GM12874 (cell line): ENCODE measurements at regions not wholly inside any gene's neighbourhood (a gene's known extent, or its start where the extent isn't known, plus 50 kb on each side); places are given as distances from the start of the nearest gene placed in this dataset.

Experiments
- TF ChIP-seq, protein P1 (sequence below): IDR thresholded peaks from 2 replicates; pipeline ENCODE4 v1.5.1; 2011; ENCODE audit warnings: low read depth, mild to moderate bottlenecking, control low read depth, low read length, moderate library complexity; ENCODE audit not compliant: insufficient read depth

DNA sequence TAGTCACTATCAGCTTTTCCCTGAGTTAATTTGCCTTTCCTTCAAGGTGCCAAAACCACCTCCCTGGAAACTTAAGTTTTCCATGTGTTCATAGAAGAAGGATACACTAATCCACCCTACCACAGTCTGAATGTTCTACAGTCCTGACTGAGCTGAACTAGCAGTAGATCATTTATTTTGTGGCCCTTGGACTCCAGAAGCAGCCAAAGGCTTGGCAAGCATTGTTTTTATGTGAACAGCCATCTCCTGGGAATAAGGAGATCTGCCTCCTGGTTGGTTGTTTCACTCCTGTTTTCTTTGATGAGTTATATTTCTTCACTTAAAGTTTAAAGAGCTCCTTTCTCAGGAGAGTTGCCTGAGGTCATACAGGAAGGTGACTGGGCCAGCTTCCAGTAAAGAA is 634.6 kb upstream of the SOX9 start:
- TF ChIP-seq, protein P1, sequence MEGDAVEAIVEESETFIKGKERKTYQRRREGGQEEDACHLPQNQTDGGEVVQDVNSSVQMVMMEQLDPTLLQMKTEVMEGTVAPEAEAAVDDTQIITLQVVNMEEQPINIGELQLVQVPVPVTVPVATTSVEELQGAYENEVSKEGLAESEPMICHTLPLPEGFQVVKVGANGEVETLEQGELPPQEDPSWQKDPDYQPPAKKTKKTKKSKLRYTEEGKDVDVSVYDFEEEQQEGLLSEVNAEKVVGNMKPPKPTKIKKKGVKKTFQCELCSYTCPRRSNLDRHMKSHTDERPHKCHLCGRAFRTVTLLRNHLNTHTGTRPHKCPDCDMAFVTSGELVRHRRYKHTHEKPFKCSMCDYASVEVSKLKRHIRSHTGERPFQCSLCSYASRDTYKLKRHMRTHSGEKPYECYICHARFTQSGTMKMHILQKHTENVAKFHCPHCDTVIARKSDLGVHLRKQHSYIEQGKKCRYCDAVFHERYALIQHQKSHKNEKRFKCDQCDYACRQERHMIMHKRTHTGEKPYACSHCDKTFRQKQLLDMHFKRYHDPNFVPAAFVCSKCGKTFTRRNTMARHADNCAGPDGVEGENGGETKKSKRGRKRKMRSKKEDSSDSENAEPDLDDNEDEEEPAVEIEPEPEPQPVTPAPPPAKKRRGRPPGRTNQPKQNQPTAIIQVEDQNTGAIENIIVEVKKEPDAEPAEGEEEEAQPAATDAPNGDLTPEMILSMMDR, result no peak

DNA sequence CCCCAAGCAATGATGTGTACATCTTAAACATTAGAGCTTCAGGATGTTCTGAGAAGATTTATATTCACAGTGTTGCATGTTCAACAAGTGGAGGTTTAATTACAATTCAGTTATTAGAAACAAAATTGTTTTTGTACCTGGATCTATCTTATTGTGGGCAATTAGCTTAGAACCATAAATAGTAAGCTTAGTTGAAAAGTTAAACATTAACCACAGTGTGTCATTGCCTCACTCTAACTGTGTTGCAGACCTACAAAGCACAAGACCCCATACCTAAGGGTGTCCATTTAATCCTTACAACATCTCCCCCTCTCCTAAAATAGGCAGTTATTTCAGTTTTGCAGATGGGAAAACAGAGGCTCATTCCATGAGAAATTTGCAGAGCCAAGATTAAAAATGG is 632.0 kb upstream of the SOX9 start:
- TF ChIP-seq, protein P1, result no peak

DNA sequence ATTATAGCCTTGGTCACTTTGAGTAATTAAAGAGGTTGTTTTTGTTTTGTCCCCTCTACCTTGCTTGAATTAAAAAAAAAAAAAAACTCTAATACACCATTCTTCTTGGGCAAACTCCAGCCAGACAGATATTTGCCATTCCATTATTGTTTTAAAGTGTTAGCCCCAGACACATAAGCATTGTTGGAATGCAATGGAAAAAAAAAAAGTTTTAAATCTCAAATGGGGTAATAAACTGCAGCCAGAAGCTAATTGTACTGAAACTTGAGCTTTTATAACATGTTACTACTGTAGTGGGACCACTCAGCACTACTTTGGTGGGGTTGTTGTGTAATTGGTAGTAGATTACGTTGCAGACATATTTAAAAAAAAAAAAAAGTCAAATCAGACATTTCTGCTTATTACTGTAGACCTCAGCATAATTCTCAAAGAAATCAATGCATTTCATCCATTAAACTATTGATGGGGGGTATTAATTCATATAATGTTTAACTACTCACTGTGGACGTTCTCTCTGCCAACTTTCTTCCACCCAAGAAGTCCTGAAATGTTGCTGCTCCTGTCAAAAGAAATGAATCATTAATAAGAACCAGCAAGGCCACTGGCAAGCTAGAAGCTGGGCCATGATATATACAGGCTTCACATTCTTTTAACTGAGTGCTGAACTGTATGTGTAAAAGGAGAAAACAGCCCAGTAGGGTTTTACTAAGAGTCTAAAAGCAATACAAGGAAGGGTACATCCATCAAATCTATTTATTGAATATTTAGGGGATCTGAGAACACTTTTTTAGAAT is 626.6 kb upstream of the SOX9 start:
- TF ChIP-seq, protein P1, result no peak

DNA sequence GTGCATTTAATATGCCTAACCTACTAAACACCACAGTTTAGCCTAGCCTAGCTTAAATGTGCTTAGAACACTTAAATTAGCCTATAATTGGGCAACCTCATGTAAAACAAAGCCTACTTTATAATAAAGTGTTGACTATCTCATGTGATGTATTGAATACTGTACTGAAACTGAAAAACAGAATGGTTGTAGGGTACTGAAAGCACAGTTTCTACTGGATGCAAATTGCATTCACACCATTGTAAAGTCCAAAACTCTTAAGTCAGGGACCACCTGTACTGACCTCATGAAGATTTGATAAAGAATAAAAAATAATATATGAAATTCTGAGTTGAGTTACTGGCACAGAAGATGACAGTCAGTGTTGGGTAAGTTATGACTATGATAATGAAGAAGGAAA is 625.4 kb upstream of the SOX9 start:
- TF ChIP-seq, protein P1, result no peak

- TF ChIP-seq, protein P1, result no peak
Measured at GRCh38 chr17:71496552-71496951, 624.3 kb upstream of the SOX9 start.

- TF ChIP-seq, protein P1, result no peak
Measured at GRCh38 chr17:71500761-71501555, 619.9 kb upstream of the SOX9 start.

- TF ChIP-seq, protein P1, result no peak
Measured at GRCh38 chr17:71501711-71502110, 619.1 kb upstream of the SOX9 start.
